HepG2 (cell line): ENCODE measurements at regions not wholly inside any gene's neighbourhood (a gene's known extent, or its start where the extent isn't known, plus 50 kb on each side); places are given as distances from the start of the nearest gene placed in this dataset.

ENCODE experiments used
- FOXK2 ChIP-seq: fragments of 450-650 bp; IDR thresholded peaks from 2 replicates; pipeline ENCODE4 v1.6.1; 2016
- MBD4 ChIP-seq: IDR thresholded peaks from 2 replicates; pipeline ENCODE4 v1.6.1; 2012; ENCODE audit warnings: low read length, inconsistent platforms, borderline replicate concordance
- MYPOP ChIP-seq: sonication (generic); formaldehyde crosslinking; IDR thresholded peaks from 2 replicates; pipeline ENCODE4 v1.8.1; 2023; ENCODE audit warnings: mild to moderate bottlenecking, moderate library complexity, missing genetic modification reagents
- NCOA5 ChIP-seq: sonication (generic); formaldehyde crosslinking; IDR thresholded peaks from 2 replicates; pipeline ENCODE4 v1.4.0; 2020; ENCODE audit warnings: missing genetic modification reagents
- PHF21A ChIP-seq: sonication (generic); formaldehyde crosslinking; IDR thresholded peaks from 2 replicates; pipeline ENCODE4 v1.5.0; 2020; ENCODE audit warnings: mild to moderate bottlenecking, missing genetic modification reagents
- SALL1 ChIP-seq: sonication (generic); formaldehyde crosslinking; IDR thresholded peaks from 2 replicates; pipeline ENCODE4 v1.8.0; 2022; ENCODE audit warnings: mild to moderate bottlenecking, missing genetic modification reagents
- SPEN ChIP-seq: sonication (generic); formaldehyde crosslinking; IDR thresholded peaks from 2 replicates; pipeline ENCODE4 v1.5.1; 2020; ENCODE audit warnings: low read depth, mild to moderate bottlenecking, missing genetic modification reagents
- SRY ChIP-seq: sonication (generic); formaldehyde crosslinking; IDR thresholded peaks from 2 replicates; pipeline ENCODE4 v1.8.0; 2022; ENCODE audit warnings: mild to moderate bottlenecking, missing genetic modification reagents
- TERF1 ChIP-seq: sonication (generic); formaldehyde crosslinking; IDR thresholded peaks from 2 replicates; pipeline ENCODE4 v1.8.0; 2022; ENCODE audit warnings: mild to moderate bottlenecking, missing genetic modification reagents, moderate library complexity
- TOPORS ChIP-seq: sonication (generic); formaldehyde crosslinking; IDR thresholded peaks from 2 replicates; pipeline ENCODE4 v1.8.0; 2023; ENCODE audit warnings: mild to moderate bottlenecking, missing genetic modification reagents
- WIZ ChIP-seq: sonication (generic); formaldehyde crosslinking; IDR thresholded peaks from 2 replicates; pipeline ENCODE4 v1.5.1; 2020; ENCODE audit warnings: mild to moderate bottlenecking, missing genetic modification reagents
- YY1 ChIP-seq: IDR thresholded peaks from 2 replicates; pipeline ENCODE4 v1.6.1; 2011; ENCODE audit warnings: low read length, low read depth, moderate library complexity, mild to moderate bottlenecking; ENCODE audit not compliant: insufficient read depth, insufficient replicate concordance
- ZFY ChIP-seq: sonication (generic); formaldehyde crosslinking; IDR thresholded peaks from 2 replicates; pipeline ENCODE4 v1.4.0; 2020; ENCODE audit warnings: missing genetic modification reagents
- ZNF766 ChIP-seq: sonication (generic); formaldehyde crosslinking; IDR thresholded peaks from 2 replicates; pipeline ENCODE4 v1.5.0; 2020; ENCODE audit warnings: missing genetic modification reagents, borderline replicate concordance
- ZNF777 ChIP-seq: sonication (generic); formaldehyde crosslinking; IDR thresholded peaks from 2 replicates; pipeline ENCODE4 v1.4.0; 2020; ENCODE audit warnings: missing genetic modification reagents
- ZNF780A ChIP-seq: sonication (generic); formaldehyde crosslinking; IDR thresholded peaks from 2 replicates; pipeline ENCODE4 v1.8.0; 2022; ENCODE audit warnings: mild to moderate bottlenecking, missing genetic modification reagents, moderate library complexity
- TF ChIP-seq, protein P1 (sequence below): sonication (generic); formaldehyde crosslinking; IDR thresholded peaks from 2 replicates; pipeline ENCODE4 v1.4.0; 2020; ENCODE audit warnings: missing genetic modification reagents

GRCh38 chr13:50126263-50126992 is 111.2 kb downstream of the KCNRG start (continued):
- TF ChIP-seq, protein P1, sequence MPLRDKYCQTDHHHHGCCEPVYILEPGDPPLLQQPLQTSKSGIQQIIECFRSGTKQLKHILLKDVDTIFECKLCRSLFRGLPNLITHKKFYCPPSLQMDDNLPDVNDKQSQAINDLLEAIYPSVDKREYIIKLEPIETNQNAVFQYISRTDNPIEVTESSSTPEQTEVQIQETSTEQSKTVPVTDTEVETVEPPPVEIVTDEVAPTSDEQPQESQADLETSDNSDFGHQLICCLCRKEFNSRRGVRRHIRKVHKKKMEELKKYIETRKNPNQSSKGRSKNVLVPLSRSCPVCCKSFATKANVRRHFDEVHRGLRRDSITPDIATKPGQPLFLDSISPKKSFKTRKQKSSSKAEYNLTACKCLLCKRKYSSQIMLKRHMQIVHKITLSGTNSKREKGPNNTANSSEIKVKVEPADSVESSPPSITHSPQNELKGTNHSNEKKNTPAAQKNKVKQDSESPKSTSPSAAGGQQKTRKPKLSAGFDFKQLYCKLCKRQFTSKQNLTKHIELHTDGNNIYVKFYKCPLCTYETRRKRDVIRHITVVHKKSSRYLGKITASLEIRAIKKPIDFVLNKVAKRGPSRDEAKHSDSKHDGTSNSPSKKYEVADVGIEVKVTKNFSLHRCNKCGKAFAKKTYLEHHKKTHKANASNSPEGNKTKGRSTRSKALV (CRISPR knock-in tag) = 0 out of 2 replicates have a peak, but pooled peaks have one; percentile 57
- TF ChIP-seq SPEN (CRISPR knock-in tag) (no peak), YY1 (no peak), ZNF777 (CRISPR knock-in tag) (peak; percentile 33; the same call in 1 of the 2 replicates), FOXK2 (peak; percentile 81; the same call in 1 of the 2 replicates), NCOA5 (no peak), PHF21A (CRISPR knock-in tag) (0 out of 2 replicates have a peak, but pooled peaks have one; percentile 33), MBD4 (no peak), MYPOP (CRISPR knock-in tag) (peak; percentile 33; the same call in 1 of the 2 replicates), TOPORS (CRISPR knock-in tag) (no peak; the same call in 1 of the 2 replicates), ZNF780A (CRISPR knock-in tag) (0 out of 2 replicates have a peak, but pooled peaks have one; percentile 12), ZFY (CRISPR knock-in tag) (peak; percentile 54; the same call in 1 of the 2 replicates), SALL1 (CRISPR knock-in tag) (no peak), TERF1 (CRISPR knock-in tag) (no peak), SRY (CRISPR knock-in tag) (peak; percentile 49; the same call in 1 of the 2 replicates), ZNF766 (CRISPR knock-in tag) (no peak; the same call in 1 of the 2 replicates), WIZ (CRISPR knock-in tag) (no peak)
